ENCODE measurements at regions not wholly inside any gene's neighbourhood (a gene's known extent, or its start where the extent isn't known, plus 50 kb on each side); places are given as distances from the start of the nearest gene placed in this dataset.

GRCh38 chr2:238695538-238695937 is 152.3 kb upstream of the TWIST2 start:
- in situ Hi-C loops (cut with HindIII; ENCODE audit: low sequenced_read_pairs) = loop anchor here (5.0 kb wide), 2 partner anchors 33 to 63 kb away; no protein-coding TSS in a partner anchor

- in situ Hi-C loops (cut with HindIII; ENCODE audit: low sequenced_read_pairs) = loop anchor here (5.0 kb wide), 2 partner anchors 34 to 64 kb away; no protein-coding TSS in a partner anchor
Observed at GRCh38 chr2:238696331-238696730, 151.6 kb upstream of the TWIST2 start.

GRCh38 chr2:238696786-238697185 is 151.1 kb upstream of the TWIST2 start:
- in situ Hi-C loops (cut with HindIII; ENCODE audit: low sequenced_read_pairs) = loop anchor here (5.0 kb wide), 2 partner anchors 34 to 64 kb away; no protein-coding TSS in a partner anchor

GRCh38 chr2:238697193-238698071 is 150.5 kb upstream of the TWIST2 start:
- in situ Hi-C loops (cut with HindIII; ENCODE audit: low sequenced_read_pairs) = loop anchor here (5.0 kb wide), 2 partner anchors 35 to 65 kb away; no protein-coding TSS in a partner anchor

GRCh38 chr2:238698072-238698352 is 149.9 kb upstream of the TWIST2 start:
- in situ Hi-C loops (cut with HindIII; ENCODE audit: low sequenced_read_pairs) = loop anchor here (5.0 kb wide), 2 partner anchors 36 to 66 kb away; no protein-coding TSS in a partner anchor

GRCh38 chr2:238698451-238699306 is 149.2 kb upstream of the TWIST2 start:
- in situ Hi-C loops (cut with HindIII; ENCODE audit: low sequenced_read_pairs) = loop anchor here (5.0 kb wide), 2 partner anchors 36 to 66 kb away; no protein-coding TSS in a partner anchor

GRCh38 chr2:238699307-238700116 is 148.4 kb upstream of the TWIST2 start:
- in situ Hi-C loops (cut with HindIII; ENCODE audit: low sequenced_read_pairs) = loop anchor here (5.0 kb wide), 2 partner anchors 37 to 67 kb away; no protein-coding TSS in a partner anchor

- in situ Hi-C loops (cut with HindIII; ENCODE audit: low sequenced_read_pairs) = no loop called here
Observed at GRCh38 chr2:238700117-238700457, 147.8 kb upstream of the TWIST2 start.

- in situ Hi-C loops (cut with HindIII; ENCODE audit: low sequenced_read_pairs) = no loop called here
Observed at GRCh38 chr2:238700506-238701340, 147.2 kb upstream of the TWIST2 start.

- in situ Hi-C loops (cut with HindIII; ENCODE audit: low sequenced_read_pairs) = no loop called here
Observed at GRCh38 chr2:238701341-238702206, 146.3 kb upstream of the TWIST2 start.

GRCh38 chr2:238702276-238703052 is 145.4 kb upstream of the TWIST2 start:
- in situ Hi-C loops (cut with HindIII; ENCODE audit: low sequenced_read_pairs) = no loop called here

GRCh38 chr2:238703053-238703415 is 144.9 kb upstream of the TWIST2 start:
- in situ Hi-C loops (cut with HindIII; ENCODE audit: low sequenced_read_pairs) = no loop called here

GRCh38 chr2:238703436-238703835 is 144.4 kb upstream of the TWIST2 start:
- in situ Hi-C loops (cut with HindIII; ENCODE audit: low sequenced_read_pairs) = no loop called here

- in situ Hi-C loops (cut with HindIII; ENCODE audit: low sequenced_read_pairs) = no loop called here
Observed at GRCh38 chr2:238704471-238705225, 143.2 kb upstream of the TWIST2 start.

GRCh38 chr2:238706163-238706562 is 141.7 kb upstream of the TWIST2 start:
- in situ Hi-C loops (cut with HindIII; ENCODE audit: low sequenced_read_pairs) = no loop called here

- in situ Hi-C loops (cut with HindIII; ENCODE audit: low sequenced_read_pairs) = no loop called here
Observed at GRCh38 chr2:238706673-238707072, 141.2 kb upstream of the TWIST2 start.

- in situ Hi-C loops (cut with HindIII; ENCODE audit: low sequenced_read_pairs) = no loop called here
Observed at GRCh38 chr2:238709325-238710025, 138.4 kb upstream of the TWIST2 start.

All from endothelial cell of hepatic sinusoid (primary cell).